ENCODE measurements at regions not wholly inside any gene's neighbourhood (a gene's known extent, or its start where the extent isn't known, plus 50 kb on each side); places are given as distances from the start of the nearest gene placed in this dataset.

DNA sequence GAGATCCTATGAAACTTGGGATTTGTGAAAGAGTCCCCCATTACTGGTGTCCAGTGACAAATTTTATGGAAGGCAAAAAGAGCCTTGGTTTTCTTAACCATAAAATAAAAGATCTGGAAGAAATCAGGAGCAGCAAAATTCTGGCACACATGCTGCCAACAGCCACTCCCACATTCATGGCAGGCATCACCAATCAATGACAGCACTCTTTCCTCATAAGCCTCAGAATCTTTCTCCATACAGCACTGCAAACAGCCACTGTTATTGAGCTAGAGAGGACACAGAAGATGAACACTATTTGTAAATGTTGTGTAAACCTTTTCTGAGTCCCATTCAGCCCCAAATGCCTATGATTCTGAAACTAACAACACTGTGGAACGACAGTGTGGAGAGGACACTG lies 162.2 kb downstream of the RRAGC start:
- Histone ChIP-seq H3K18ac (ENCODE audit: low read depth in 1 of 2, low read length in 2 of 2) (no peak overlapping the region), H2BK120ac (ENCODE audit: low read depth, low read length) (no peak overlapping the region), H4K91ac (ENCODE audit: low read length) (no peak overlapping the region), H4K8ac (ENCODE audit: low read length) (no peak overlapping the region), H2AK5ac (ENCODE audit: low read length, severe bottlenecking) (no peak overlapping the region), H2BK12ac (ENCODE audit: low read length in 2 of 2) (no peak overlapping the region), H3K27ac (ENCODE audit: low read length, poor library complexity, severe bottlenecking) (no peak overlapping the region), H3K36me3 (ENCODE audit: control insufficient read depth in 1 of 2, insufficient read depth in 2 of 2, low read depth in 1 of 2, low read length in 2 of 2) (no peaks in the 10 kb centered on the region), H3K4me3 (ENCODE audit: insufficient read depth in 1 of 2, low read depth in 1 of 2, low read length in 2 of 2) (no peak overlapping the region), H3K4ac (ENCODE audit: low read depth in 1 of 2, low read length in 2 of 2) (no peak overlapping the region), H3K9ac (ENCODE audit: low read length) (no peak overlapping the region), H2BK5ac (ENCODE audit: low read depth, low read length, poor library complexity, severe bottlenecking) (no peak overlapping the region), H3K4me2 (ENCODE audit: low read length, poor library complexity, severe bottlenecking) (no peak overlapping the region), H2BK15ac (ENCODE audit: low read depth, poor library complexity, severe bottlenecking) (no peak overlapping the region), H2AFZ (ENCODE audit: low read depth, low read length) (no peak overlapping the region), H3K4me1 (ENCODE audit: control insufficient read depth, insufficient read depth, low read depth, low read length) (no peaks in the 10 kb centered on the region), H3K23ac (ENCODE audit: low read length in 2 of 2) (no peak overlapping the region), H3K14ac (ENCODE audit: low read length in 2 of 2) (no peak overlapping the region), H3K9me3 (ENCODE audit: control insufficient read depth, low read length) (no peaks in the 10 kb centered on the region), H3K79me1 (replicated peaks; ENCODE audit: low read length, poor library complexity, severe bottlenecking) (no peaks in the 10 kb centered on the region), H3K27me3 (ENCODE audit: control insufficient read depth in 1 of 2, insufficient read depth in 1 of 2, low read length in 2 of 2) (no peaks in the 10 kb centered on the region)
- DNase-seq: no peak
- WGBS: 69% methylated on average over 1 of the region's 1 CpG

- Histone ChIP-seq H3K4ac (ENCODE audit: low read depth in 1 of 2, low read length in 2 of 2) (no peak overlapping the region), H2AK5ac (ENCODE audit: low read length, severe bottlenecking) (no peak overlapping the region), H2BK5ac (ENCODE audit: low read depth, low read length, poor library complexity, severe bottlenecking) (no peak overlapping the region), H2BK15ac (ENCODE audit: low read depth, poor library complexity, severe bottlenecking) (no peak overlapping the region), H3K4me2 (ENCODE audit: low read length, poor library complexity, severe bottlenecking) (no peak overlapping the region), H4K91ac (ENCODE audit: low read length) (no peak overlapping the region), H3K18ac (ENCODE audit: low read depth in 1 of 2, low read length in 2 of 2) (no peak overlapping the region), H3K23ac (ENCODE audit: low read length in 2 of 2) (no peak overlapping the region), H3K36me3 (ENCODE audit: control insufficient read depth in 1 of 2, insufficient read depth in 2 of 2, low read depth in 1 of 2, low read length in 2 of 2) (no peaks in the 10 kb centered on the region), H2AFZ (ENCODE audit: low read depth, low read length) (no peak overlapping the region), H3K9ac (ENCODE audit: low read length) (no peak overlapping the region), H3K4me1 (ENCODE audit: control insufficient read depth, insufficient read depth, low read depth, low read length) (no peaks in the 10 kb centered on the region), H3K14ac (ENCODE audit: low read length in 2 of 2) (no peak overlapping the region), H3K79me1 (replicated peaks; ENCODE audit: low read length, poor library complexity, severe bottlenecking) (no peaks in the 10 kb centered on the region), H3K4me3 (ENCODE audit: insufficient read depth in 1 of 2, low read depth in 1 of 2, low read length in 2 of 2) (no peak overlapping the region), H3K27me3 (ENCODE audit: control insufficient read depth in 1 of 2, insufficient read depth in 1 of 2, low read length in 2 of 2) (no peaks in the 10 kb centered on the region), H2BK12ac (ENCODE audit: low read length in 2 of 2) (no peak overlapping the region), H3K9me3 (ENCODE audit: control insufficient read depth, low read length) (no peaks in the 10 kb centered on the region), H2BK120ac (ENCODE audit: low read depth, low read length) (no peak overlapping the region), H4K8ac (ENCODE audit: low read length) (no peak overlapping the region), H3K27ac (ENCODE audit: low read length, poor library complexity, severe bottlenecking) (no peak overlapping the region)
- DNase-seq: no peak
- WGBS: 88% methylated on average over 2 of the region's 2 CpGs
These were observed 163.2 kb downstream of the RRAGC start for GRCh38 chr1:38696371-38696770.

- Histone ChIP-seq H2AFZ (ENCODE audit: low read depth, low read length) (no peak overlapping the region), H2BK12ac (ENCODE audit: low read length in 2 of 2) (no peak overlapping the region), H4K8ac (ENCODE audit: low read length) (no peak overlapping the region), H3K14ac (ENCODE audit: low read length in 2 of 2) (no peak overlapping the region), H3K79me1 (replicated peaks; ENCODE audit: low read length, poor library complexity, severe bottlenecking) (no peaks in the 10 kb centered on the region), H3K9ac (ENCODE audit: low read length) (no peak overlapping the region), H2AK5ac (ENCODE audit: low read length, severe bottlenecking) (no peak overlapping the region), H2BK120ac (ENCODE audit: low read depth, low read length) (no peak overlapping the region), H3K4ac (ENCODE audit: low read depth in 1 of 2, low read length in 2 of 2) (no peak overlapping the region), H2BK5ac (ENCODE audit: low read depth, low read length, poor library complexity, severe bottlenecking) (no peak overlapping the region), H3K36me3 (ENCODE audit: control insufficient read depth in 1 of 2, insufficient read depth in 2 of 2, low read depth in 1 of 2, low read length in 2 of 2) (no peaks in the 10 kb centered on the region), H3K4me1 (ENCODE audit: control insufficient read depth, insufficient read depth, low read depth, low read length) (no peaks in the 10 kb centered on the region), H3K23ac (ENCODE audit: low read length in 2 of 2) (no peak overlapping the region), H3K27me3 (ENCODE audit: control insufficient read depth in 1 of 2, insufficient read depth in 1 of 2, low read length in 2 of 2) (no peaks in the 10 kb centered on the region), H2BK15ac (ENCODE audit: low read depth, poor library complexity, severe bottlenecking) (no peak overlapping the region), H3K18ac (ENCODE audit: low read depth in 1 of 2, low read length in 2 of 2) (no peak overlapping the region), H3K4me2 (ENCODE audit: low read length, poor library complexity, severe bottlenecking) (no peak overlapping the region), H3K27ac (ENCODE audit: low read length, poor library complexity, severe bottlenecking) (no peak overlapping the region), H3K9me3 (ENCODE audit: control insufficient read depth, low read length) (no peaks in the 10 kb centered on the region), H3K4me3 (ENCODE audit: insufficient read depth in 1 of 2, low read depth in 1 of 2, low read length in 2 of 2) (no peak overlapping the region), H4K91ac (ENCODE audit: low read length) (peak overlapping the region; percentile 39)
- DNase-seq: no peak
- 15% methylated on average over 1 of the region's 1 CpG for WGBS
These were observed 165.8 kb downstream of the RRAGC start for GRCh38 chr1:38693759-38694158.

GRCh38 chr1:38693031-38693430 lies 166.5 kb downstream of the RRAGC start:
- Histone ChIP-seq H3K27me3 (ENCODE audit: control insufficient read depth in 1 of 2, insufficient read depth in 1 of 2, low read length in 2 of 2) (no peaks in the 10 kb centered on the region), H3K4me3 (ENCODE audit: insufficient read depth in 1 of 2, low read depth in 1 of 2, low read length in 2 of 2) (no peak overlapping the region), H3K4me1 (ENCODE audit: control insufficient read depth, insufficient read depth, low read depth, low read length) (no peaks in the 10 kb centered on the region), H2BK5ac (ENCODE audit: low read depth, low read length, poor library complexity, severe bottlenecking) (no peak overlapping the region), H2AK5ac (ENCODE audit: low read length, severe bottlenecking) (no peak overlapping the region), H4K91ac (ENCODE audit: low read length) (no peak overlapping the region), H3K9ac (ENCODE audit: low read length) (no peak overlapping the region), H3K14ac (ENCODE audit: low read length in 2 of 2) (no peak overlapping the region), H2BK12ac (ENCODE audit: low read length in 2 of 2) (no peak overlapping the region), H2AFZ (ENCODE audit: low read depth, low read length) (no peak overlapping the region), H3K18ac (ENCODE audit: low read depth in 1 of 2, low read length in 2 of 2) (no peak overlapping the region), H3K9me3 (ENCODE audit: control insufficient read depth, low read length) (no peaks in the 10 kb centered on the region), H3K4me2 (ENCODE audit: low read length, poor library complexity, severe bottlenecking) (no peak overlapping the region), H3K23ac (ENCODE audit: low read length in 2 of 2) (no peak overlapping the region), H3K79me1 (replicated peaks; ENCODE audit: low read length, poor library complexity, severe bottlenecking) (no peaks in the 10 kb centered on the region), H3K4ac (ENCODE audit: low read depth in 1 of 2, low read length in 2 of 2) (no peak overlapping the region), H2BK120ac (ENCODE audit: low read depth, low read length) (no peak overlapping the region), H2BK15ac (ENCODE audit: low read depth, poor library complexity, severe bottlenecking) (no peak overlapping the region), H3K27ac (ENCODE audit: low read length, poor library complexity, severe bottlenecking) (no peak overlapping the region), H3K36me3 (ENCODE audit: control insufficient read depth in 1 of 2, insufficient read depth in 2 of 2, low read depth in 1 of 2, low read length in 2 of 2) (no peaks in the 10 kb centered on the region), H4K8ac (ENCODE audit: low read length) (no peak overlapping the region)
- no peak for DNase-seq
- WGBS: 88% methylated on average over 3 of the region's 3 CpGs

Data from mesenchymal stem cell (in vitro differentiated cells and primary cell).